H1 (cell line): ENCODE measurements at regions not wholly inside any gene's neighbourhood (a gene's known extent, or its start where the extent isn't known, plus 50 kb on each side); places are given as distances from the start of the nearest gene placed in this dataset.

Experiments
- CTCF ChIA-PET: fragments of 300-600 bp; sonication (Branson Sonifier 250); formaldehyde crosslinking; loops from one replicate; lab custom pipeline; 2021; ENCODE audit not compliant: partially characterized antibody; lab: Charles Lee
- POLR2A ChIA-PET: fragments of 300-600 bp; sonication (Branson Sonifier 250); formaldehyde crosslinking; loops from one replicate; lab custom pipeline; 2021; ENCODE audit warnings: inconsistent platforms; ENCODE audit not compliant: partially characterized antibody; lab: Charles Lee
- DNase-seq, 2 experiments: peaks; one replicate each; pipeline versions ENCODE4 v3.0.0 to v3.0.0-alpha.2; 2010 to 2022; ENCODE audit warnings: low spot score in 2 of 2, low read depth in 1 of 2, mixed read lengths in 1 of 2
- FAIRE-seq: peaks from 2 replicates; lab custom pipeline; 2011; peaks lifted over from hg19 to GRCh38; lab: Jason Lieb, UNC
- H2AFZ ChIP-seq: 2 replicates; pipeline ENCODE4 v1.8.1; 2012; ENCODE audit warnings: low read length, inconsistent platforms
- H2AK5ac ChIP-seq: 2 replicates; pipeline ENCODE4 v1.6.1; 2013; ENCODE audit warnings: low read depth, low read length
- H2BK120ac ChIP-seq: replicated peaks from 2 replicates; pipeline ENCODE3; 2013; ENCODE audit warnings: low read depth, low read length, inconsistent platforms
- H2BK12ac ChIP-seq: 2 replicates; pipeline ENCODE4 v1.6.1; 2013; ENCODE audit warnings: low read depth, low read length
- H2BK15ac ChIP-seq: 2 replicates; pipeline ENCODE4 v1.6.1; 2013; ENCODE audit warnings: low read length
- H2BK20ac ChIP-seq: 2 replicates; pipeline ENCODE4 v1.6.1; 2013; ENCODE audit warnings: low read length
- H2BK5ac ChIP-seq: 2 replicates; pipeline ENCODE4 v1.6.1; 2013; ENCODE audit warnings: low read depth, low read length
- H3K14ac ChIP-seq: 2 replicates; pipeline ENCODE4 v1.6.1; 2013; ENCODE audit warnings: inconsistent platforms; ENCODE audit not compliant: insufficient read length
- H3K18ac ChIP-seq: 2 replicates; pipeline ENCODE4 v1.6.1; 2013; ENCODE audit warnings: low read length; ENCODE audit errors: extremely low read depth
- H3K23ac ChIP-seq: 2 replicates; pipeline ENCODE4 v1.6.1; 2013; ENCODE audit warnings: inconsistent platforms; ENCODE audit not compliant: insufficient read length
- H3K23me2 ChIP-seq: 2 replicates; pipeline ENCODE4 v1.6.1; 2013; ENCODE audit warnings: low read depth, low read length
- H3K27ac ChIP-seq: 2 replicates; pipeline ENCODE4 v1.6.1; 2011; ENCODE audit warnings: low read depth, low read length, inconsistent platforms
- H3K27me3 ChIP-seq, 4 experiments: replicated peaks in 1 of 4; 1 replicate in 1 of 4; 2 replicates in 3 of 4; pipeline versions ENCODE4 v1.6.1 to v1.8.1; 2011 to 2013; ENCODE audit warnings: low read length in 3 of 4, mild to moderate bottlenecking in 3 of 4, inconsistent platforms in 2 of 4, mixed read lengths in 2 of 4, moderate library complexity in 1 of 4; ENCODE audit not compliant: control insufficient read depth in 3 of 4, insufficient read depth in 3 of 4; ENCODE audit errors: extremely low read depth in 1 of 4
- H3K36me3 ChIP-seq, 4 experiments: 2 replicates each; pipeline versions ENCODE4 v1.6.1 to v1.8.1; 2011 to 2013; ENCODE audit warnings: mild to moderate bottlenecking in 4 of 4, low read length in 3 of 4, moderate library complexity in 2 of 4, control low read depth in 1 of 4, inconsistent platforms in 1 of 4; ENCODE audit not compliant: insufficient read depth in 4 of 4, control insufficient read depth in 2 of 4
- H3K4ac ChIP-seq: replicated peaks from 2 replicates; pipeline ENCODE3; 2013; ENCODE audit warnings: low read length, low read depth, mixed read lengths, inconsistent platforms; ENCODE audit not compliant: insufficient read length
- H3K4me1 ChIP-seq, 4 experiments: replicated peaks in 1 of 4; 1 replicate in 1 of 4; 2 replicates in 3 of 4; pipeline versions ENCODE4 v1.6.1 to v1.8.1; 2011 to 2013; ENCODE audit warnings: low read length in 3 of 4, inconsistent platforms in 2 of 4, mixed read lengths in 1 of 4; ENCODE audit not compliant: insufficient read depth in 4 of 4, control insufficient read depth in 3 of 4
- H3K4me2 ChIP-seq, 2 experiments: 2 replicates each; pipeline versions ENCODE4 v1.6.1 to v1.8.1; 2011 to 2013; ENCODE audit warnings: low read depth in 2 of 2, low read length in 2 of 2, control low read depth in 1 of 2, inconsistent platforms in 1 of 2, mild to moderate bottlenecking in 1 of 2; ENCODE audit not compliant: insufficient read depth in 1 of 2
- H3K4me3 ChIP-seq, 4 experiments: fragments of 200-600, 300-600 bp in 1 of 4; sonication (generic), shearing (Covaris generic), sonication (Bioruptor Twin) in 1 of 4; 2 replicates each; pipeline versions ENCODE4 v1.5.1 to v1.8.1; 2011 to 2016; ENCODE audit warnings: low read length in 4 of 4, low read depth in 3 of 4, control low read depth in 2 of 4, inconsistent platforms in 2 of 4, mild to moderate bottlenecking in 2 of 4, mixed read lengths in 1 of 4, moderate library complexity in 1 of 4; ENCODE audit not compliant: insufficient read depth in 2 of 4; ENCODE audit errors: extremely low read depth in 1 of 4
- H3K56ac ChIP-seq: replicated peaks from 2 replicates; pipeline ENCODE3; 2013; ENCODE audit warnings: low read depth, mild to moderate bottlenecking, mixed read lengths, low read length, inconsistent platforms; ENCODE audit not compliant: insufficient read length
- H3K79me1 ChIP-seq: 2 replicates; pipeline ENCODE4 v1.6.1; 2013; ENCODE audit warnings: low read depth, low read length, control low read depth
- H3K79me2 ChIP-seq, 2 experiments: 2 replicates each; pipeline versions ENCODE4 v1.6.1 to v1.8.1; 2012 to 2013; ENCODE audit warnings: low read length in 2 of 2, mild to moderate bottlenecking in 2 of 2, inconsistent platforms in 1 of 2; ENCODE audit not compliant: insufficient read depth in 2 of 2, control insufficient read depth in 1 of 2
- H3K9ac ChIP-seq, 4 experiments: replicated peaks in 1 of 4; 1 replicate in 1 of 4; 2 replicates in 3 of 4; pipeline versions ENCODE4 v1.6.1 to v1.8.1; 2011 to 2013; ENCODE audit warnings: low read depth in 3 of 4, low read length in 3 of 4, control low read depth in 2 of 4, mild to moderate bottlenecking in 2 of 4, moderate library complexity in 2 of 4, inconsistent platforms in 1 of 4; ENCODE audit errors: extremely low read depth in 1 of 4
- H3K9me3 ChIP-seq, 2 experiments: 2 replicates each; pipeline versions ENCODE4 v1.6.1 to v1.8.1; 2012 to 2013; ENCODE audit warnings: mild to moderate bottlenecking in 2 of 2, moderate library complexity in 2 of 2, control low read depth in 1 of 2, inconsistent platforms in 1 of 2, low read depth in 1 of 2, low read length in 1 of 2, mixed read lengths in 1 of 2; ENCODE audit not compliant: insufficient read depth in 2 of 2
- H4K20me1 ChIP-seq, 2 experiments: replicated peaks in 1 of 2; 2 replicates each; pipeline versions ENCODE3 to v1.8.1; 2011 to 2013; ENCODE audit warnings: inconsistent platforms in 2 of 2, low read length in 2 of 2, mild to moderate bottlenecking in 1 of 2; ENCODE audit not compliant: insufficient read depth in 2 of 2, control insufficient read depth in 1 of 2
- H4K5ac ChIP-seq: 2 replicates; pipeline ENCODE4 v1.6.1; 2013; ENCODE audit warnings: low read length, low read depth, mixed read lengths, inconsistent platforms; ENCODE audit not compliant: insufficient read length
- H4K8ac ChIP-seq: 2 replicates; pipeline ENCODE4 v1.8.0; 2013; ENCODE audit warnings: mild to moderate bottlenecking, moderate library complexity, low read length, inconsistent platforms; ENCODE audit not compliant: insufficient read depth; ENCODE audit errors: extremely low read depth
- H4K91ac ChIP-seq: replicated peaks from 2 replicates; pipeline ENCODE3; 2013; ENCODE audit warnings: low read length, mixed read lengths, inconsistent platforms; ENCODE audit not compliant: insufficient read length
- BACH1 ChIP-seq: IDR thresholded peaks from 2 replicates; pipeline ENCODE4 v1.6.1; 2012; ENCODE audit warnings: low read length, improper control_type of control experiment
- BCL11A ChIP-seq, 2 experiments: IDR thresholded peaks; one replicate each; pipeline ENCODE4 v1.6.1; 2011; ENCODE audit warnings: low read depth in 2 of 2, low read length in 2 of 2, mild to moderate bottlenecking in 2 of 2
- CBX8 ChIP-seq: fragments of 300-800, 300-1000 bp; sonication (generic); IDR thresholded peaks from 2 replicates; pipeline ENCODE4 v1.7.1; 2016; ENCODE audit warnings: low read depth, low read length, borderline replicate concordance
- CHD1 ChIP-seq: IDR thresholded peaks from 2 replicates; pipeline ENCODE4 v1.6.1; 2012; ENCODE audit warnings: low read depth, low read length, improper control_type of control experiment
- CHD2 ChIP-seq: IDR thresholded peaks from 2 replicates; pipeline ENCODE4 v1.6.1; 2012; ENCODE audit warnings: low read length, improper control_type of control experiment
- FOSL1 ChIP-seq: IDR thresholded peaks from 2 replicates; pipeline ENCODE4 v1.6.1; 2011; ENCODE audit warnings: mild to moderate bottlenecking, low read depth, low read length, moderate library complexity; ENCODE audit not compliant: insufficient read depth
- NANOG ChIP-seq: IDR thresholded peaks from 2 replicates; pipeline ENCODE4 v1.6.1; 2011; ENCODE audit warnings: low read length, low read depth, mild to moderate bottlenecking, inconsistent platforms; ENCODE audit not compliant: insufficient read depth, poor library complexity, severe bottlenecking
- POLR2AphosphoS5 ChIP-seq: IDR thresholded peaks from 2 replicates; pipeline ENCODE4 v1.6.1; 2011; ENCODE audit warnings: low read depth, low read length
- SIN3A ChIP-seq, 2 experiments: IDR thresholded peaks in 1 of 2; conservative IDR thresholded peaks in 1 of 2; 2 replicates each; pipeline ENCODE4 v1.6.1; 2011 to 2012; ENCODE audit warnings: low read length in 2 of 2, improper control_type of control experiment in 1 of 2, low read depth in 1 of 2, mild to moderate bottlenecking in 1 of 2
- SP4 ChIP-seq: IDR thresholded peaks from 2 replicates; pipeline ENCODE4 v1.6.1; 2012; ENCODE audit warnings: low read length, inconsistent platforms
- SRF ChIP-seq: IDR thresholded peaks from 2 replicates; pipeline ENCODE4 v1.6.1; 2011; ENCODE audit warnings: mild to moderate bottlenecking, low read depth, low read length, moderate library complexity
- YY1 ChIP-seq: IDR thresholded peaks from 2 replicates; pipeline ENCODE4 v1.6.1; 2011; ENCODE audit warnings: low read depth, mild to moderate bottlenecking, low read length
- WGBS, 2 experiments: shearing (Covaris generic) in 1 of 2; methylation state at CpG; one replicate each; pipeline versions ENCODE4 v1.1.6 to v1.1.7; 2013 to 2015; ENCODE audit warnings: low lambda C conversion rate in 2 of 2, mixed read lengths in 2 of 2, inconsistent platforms in 1 of 2, low coverage in 1 of 2, missing lambda C conversion rate in 1 of 2; ENCODE audit not compliant: insufficient replicate concordance in 2 of 2, insufficient coverage in 1 of 2, insufficient read length in 1 of 2; ENCODE audit errors: extremely low coverage in 1 of 2, missing lambda C conversion rate in 1 of 2; 5-methylcytosine and 5-hydroxymethylcytosine counted together
- TF ChIP-seq, protein P1 (sequence below): IDR thresholded peaks from 2 replicates; pipeline ENCODE4 v1.6.1; 2012; ENCODE audit warnings: low read length, inconsistent platforms
- TF ChIP-seq, protein P2 (sequence below): IDR thresholded peaks from 2 replicates; pipeline ENCODE4 v1.6.1; 2012; ENCODE audit warnings: inconsistent platforms

DNA sequence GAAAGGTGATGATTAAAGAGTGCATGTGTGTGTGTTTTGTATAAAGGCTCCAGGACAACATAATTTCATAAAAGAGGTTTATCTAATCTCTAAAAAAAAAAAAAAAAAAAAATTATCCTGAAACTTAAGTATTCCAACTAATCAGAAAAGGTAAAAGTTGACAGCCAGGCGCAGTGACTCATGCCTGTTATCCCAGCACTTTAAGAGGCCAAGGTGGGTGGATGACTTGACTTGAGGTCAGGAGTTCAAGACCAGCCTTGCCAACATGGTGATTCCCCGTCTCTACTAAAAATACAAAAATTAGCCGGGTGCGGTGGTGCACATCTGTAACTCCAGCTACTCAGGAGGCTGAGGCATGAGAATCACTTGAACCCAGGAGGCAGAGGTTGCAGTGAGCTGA, 632.7 kb upstream of the CHORDC1 start:
- Histone ChIP-seq H2BK12ac (no peak overlapping the region), H4K8ac (no peak overlapping the region), H3K14ac (no peak overlapping the region), H2BK120ac (no peak overlapping the region), H3K27me3 (no peaks in the 10 kb centered on the region), H4K20me1 (no peaks in the 10 kb centered on the region), H3K27ac (no peak overlapping the region), H2BK15ac (no peak overlapping the region), H3K4me3 (no peak overlapping the region), H4K5ac (no peak overlapping the region), H3K23ac (no peak overlapping the region), H3K4me1 (no peaks in the 10 kb centered on the region), H2BK20ac (no peak overlapping the region), H4K91ac (no peak overlapping the region), H3K4ac (no peak overlapping the region), H2AFZ (no peak overlapping the region), H3K79me1 (no peaks in the 10 kb centered on the region), H3K18ac (no peak overlapping the region), H2BK5ac (no peak overlapping the region), H3K23me2 (no peaks in the 10 kb centered on the region), H3K9ac (no peak overlapping the region), H3K9me3 (0 out of 4 replicates have a peak, but pooled peaks cover 0 to 2% of the 10 kb centered on the region in 2 experiments), H3K56ac (no peak overlapping the region), H3K4me2 (no peak overlapping the region), H2AK5ac (no peak overlapping the region), H3K36me3 (no peaks in the 10 kb centered on the region), H3K79me2 (no peaks in the 10 kb centered on the region)
- FAIRE-seq (no peak), DNase-seq (no peak)
- 91% methylated on average over 4 of the region's 4 CpGs; no CpG with 5 or more reads in 1 of the 2 experiments for WGBS, 2 experiments
- POLR2A ChIA-PET = no interaction called here
- CTCF ChIA-PET = no interaction called here
- TF ChIP-seq, protein P1, sequence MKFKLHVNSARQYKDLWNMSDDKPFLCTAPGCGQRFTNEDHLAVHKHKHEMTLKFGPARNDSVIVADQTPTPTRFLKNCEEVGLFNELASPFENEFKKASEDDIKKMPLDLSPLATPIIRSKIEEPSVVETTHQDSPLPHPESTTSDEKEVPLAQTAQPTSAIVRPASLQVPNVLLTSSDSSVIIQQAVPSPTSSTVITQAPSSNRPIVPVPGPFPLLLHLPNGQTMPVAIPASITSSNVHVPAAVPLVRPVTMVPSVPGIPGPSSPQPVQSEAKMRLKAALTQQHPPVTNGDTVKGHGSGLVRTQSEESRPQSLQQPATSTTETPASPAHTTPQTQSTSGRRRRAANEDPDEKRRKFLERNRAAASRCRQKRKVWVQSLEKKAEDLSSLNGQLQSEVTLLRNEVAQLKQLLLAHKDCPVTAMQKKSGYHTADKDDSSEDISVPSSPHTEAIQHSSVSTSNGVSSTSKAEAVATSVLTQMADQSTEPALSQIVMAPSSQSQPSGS = no peak
- TF ChIP-seq CBX8 = no peak
- no peak for TF ChIP-seq CHD2
- no peak for TF ChIP-seq SRF
- TF ChIP-seq SIN3A (conservative IDR thresholded peaks at IDR 0.05 in 1 of 2, IDR thresholded peaks at IDR 0.05 in 1 of 2; ENCODE audit: low read depth in 1 of 2, low read length in 2 of 2) = no peak
- TF ChIP-seq BCL11A (IDR thresholded peaks at IDR 0.05; ENCODE audit: low read depth in 2 of 2, low read length in 2 of 2) = no peak
- TF ChIP-seq BACH1 = no peak
- TF ChIP-seq, protein P2, sequence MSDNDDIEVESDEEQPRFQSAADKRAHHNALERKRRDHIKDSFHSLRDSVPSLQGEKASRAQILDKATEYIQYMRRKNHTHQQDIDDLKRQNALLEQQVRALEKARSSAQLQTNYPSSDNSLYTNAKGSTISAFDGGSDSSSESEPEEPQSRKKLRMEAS = no peak
- TF ChIP-seq NANOG = no peak
- TF ChIP-seq YY1 = no peak
- TF ChIP-seq SP4 = no peak
- no peak for TF ChIP-seq CHD1
- no peak for TF ChIP-seq POLR2AphosphoS5
- no peak for TF ChIP-seq FOSL1
